Renal cortex interstitium (tissue), 11 donors: ENCODE measurements at regions not wholly inside any gene's neighbourhood (a gene's known extent, or its start where the extent isn't known, plus 50 kb on each side); places are given as distances from the start of the nearest gene placed in this dataset.
"Not testable (repeated sequence)": the region's sequence is repeated elsewhere in the genome, so short reads cannot be mapped to it uniquely, and the experiment has no call there.

Experiments
- DNase-seq, 11 donors: peaks; one replicate each; pipeline ENCODE4 v3.0.0-alpha.2; 2013; ENCODE audit warnings: low read depth in 9 of 11, low spot score in 4 of 11; ENCODE audit errors: extremely low read depth in 1 of 11

- no peak for DNase-seq
Observed at GRCh38 chr2:83331810-83332209, 1127.3 kb downstream of the SUCLG1 start.

GRCh38 chr2:83323038-83323437 is 1136.0 kb downstream of the SUCLG1 start:
- DNase-seq: no peak

- no peak for DNase-seq
Observed at GRCh38 chr2:83320053-83320452, 1139.0 kb downstream of the SUCLG1 start.

- DNase-seq: no peak
Observed at GRCh38 chr2:83305758-83306378, 1153.2 kb downstream of the SUCLG1 start.

- DNase-seq: no peak
Observed at GRCh38 chr2:83291083-83291482, 1168.0 kb downstream of the SUCLG1 start.

GRCh38 chr2:83282841-83283240 is 1176.2 kb downstream of the SUCLG1 start:
- no peak for DNase-seq

GRCh38 chr2:83282043-83282795 is 1176.9 kb downstream of the SUCLG1 start:
- DNase-seq: no peak

- DNase-seq: no peak
Observed at GRCh38 chr2:83280391-83280790, 1178.7 kb downstream of the SUCLG1 start.

- no peak for DNase-seq
Observed at GRCh38 chr2:83273322-83273721, 1185.8 kb downstream of the SUCLG1 start.

- DNase-seq: no peak
Observed at GRCh38 chr2:83261591-83262136, 1197.4 kb downstream of the SUCLG1 start.

GRCh38 chr2:83253848-83254247 is 1205.2 kb downstream of the SUCLG1 start:
- DNase-seq: no peak

GRCh38 chr2:83251321-83251872 is 1207.7 kb downstream of the SUCLG1 start:
- DNase-seq: no peak

GRCh38 chr2:83245806-83246537 is 1213.1 kb downstream of the SUCLG1 start:
- DNase-seq: not testable (repeated sequence)

- no peak for DNase-seq
Observed at GRCh38 chr2:83240611-83241010, 1218.5 kb downstream of the SUCLG1 start.

GRCh38 chr2:83238111-83238510 is 1221.0 kb downstream of the SUCLG1 start:
- no peak for DNase-seq

- no peak for DNase-seq
Observed at GRCh38 chr2:83234246-83234645, 1224.8 kb downstream of the SUCLG1 start.

GRCh38 chr2:83233781-83234180 is 1225.3 kb downstream of the SUCLG1 start:
- DNase-seq: no peak

GRCh38 chr2:83233326-83233725 is 1225.8 kb downstream of the SUCLG1 start:
- no peak for DNase-seq

GRCh38 chr2:83229443-83229842 is 1229.6 kb downstream of the SUCLG1 start:
- no peak for DNase-seq
